OCI-LY1 (cell line): ENCODE measurements at regions not wholly inside any gene's neighbourhood (a gene's known extent, or its start where the extent isn't known, plus 50 kb on each side); places are given as distances from the start of the nearest gene placed in this dataset.

Source experiments
- CTCF ChIP-seq: fragments of 200-600 bp; sonication (generic), shearing (Covaris generic); IDR thresholded peaks from 2 replicates; pipeline ENCODE4 v1.5.1; 2017; ENCODE audit warnings: mild to moderate bottlenecking, antibody characterized with exemption, low read length, moderate library complexity, mixed read lengths
- EZH2 ChIP-seq: fragments of 200-600 bp; sonication (generic), shearing (Covaris generic); IDR thresholded peaks from 2 replicates; pipeline ENCODE4 v1.8.0; 2017; ENCODE audit warnings: borderline replicate concordance, mixed run types, mild to moderate bottlenecking, antibody characterized with exemption, low read length, moderate library complexity, mixed read lengths

GRCh38 chr4:24719615-24720014 is 75.8 kb upstream of the SOD3 start:
- TF ChIP-seq CTCF (no peak), EZH2 (no peak)
